ENCODE measurements at regions not wholly inside any gene's neighbourhood (a gene's known extent, or its start where the extent isn't known, plus 50 kb on each side); places are given as distances from the start of the nearest gene placed in this dataset.

- Histone ChIP-seq H3K9me3 (ENCODE audit: severe bottlenecking) (no peaks in the 10 kb centered on the region), H3K27me3 (ENCODE audit: insufficient read depth, low read depth, severe bottlenecking) (no peaks in the 10 kb centered on the region), H3K4me3 (ENCODE audit: low read depth, low read length) (no peak overlapping the region), H3K27ac (no peak overlapping the region), H3K36me3 (no peaks in the 10 kb centered on the region)
- no peak for TF ChIP-seq CTCF (IDR thresholded peaks at IDR 0.05; ENCODE audit: low read depth, low read length)
- DNase-seq, result no peak
Observed at GRCh38 chr20:60576236-60576635, 618.0 kb downstream of the CDH26 start.

DNA sequence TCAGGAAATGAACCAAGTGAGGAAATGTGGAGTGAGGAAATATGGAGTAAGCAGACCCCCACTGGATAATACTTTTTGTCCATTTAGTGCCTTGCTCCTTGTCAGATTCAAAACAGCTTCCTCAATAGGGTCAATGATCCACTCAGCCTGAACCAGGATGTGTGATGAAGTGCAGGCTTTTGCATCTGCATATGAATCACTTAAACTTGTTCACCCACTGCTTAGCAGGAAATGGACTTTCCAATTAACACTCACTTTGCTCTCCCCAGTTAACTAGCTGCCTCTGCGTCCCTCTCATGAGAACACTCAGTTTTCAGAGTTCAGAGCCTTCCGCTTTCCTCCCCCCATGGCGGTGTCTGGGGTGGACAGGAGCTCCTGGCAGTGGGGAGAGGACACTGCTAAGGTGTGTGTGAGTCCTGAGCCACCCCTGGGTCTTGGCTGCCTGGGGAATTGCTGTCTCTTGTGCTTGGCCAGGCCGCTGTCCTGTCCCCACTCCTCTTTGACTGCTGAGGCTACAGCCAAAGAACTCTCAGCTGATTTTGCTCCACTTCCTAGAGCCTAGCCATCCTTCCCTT, 621.8 kb downstream of the CDH26 start:
- DNase-seq, result no peak
- H3K36me3 ChIP-seq, result no peaks in the 10 kb centered on the region
- TF ChIP-seq CTCF (IDR thresholded peaks at IDR 0.05; ENCODE audit: low read depth, low read length), result no peak
- H3K4me3 ChIP-seq (ENCODE audit: low read depth, low read length), result no peak overlapping the region
- no peaks in the 10 kb centered on the region for H3K9me3 ChIP-seq (ENCODE audit: severe bottlenecking)
- H3K27me3 ChIP-seq (ENCODE audit: insufficient read depth, low read depth, severe bottlenecking), result no peaks in the 10 kb centered on the region
- no peak overlapping the region for H3K27ac ChIP-seq

GRCh38 chr20:60581606-60582115, 623.4 kb downstream of the CDH26 start:
- Histone ChIP-seq H3K27ac (no peak overlapping the region), H3K4me3 (ENCODE audit: low read depth, low read length) (no peak overlapping the region), H3K9me3 (ENCODE audit: severe bottlenecking) (no peaks in the 10 kb centered on the region), H3K27me3 (ENCODE audit: insufficient read depth, low read depth, severe bottlenecking) (no peaks in the 10 kb centered on the region), H3K36me3 (no peaks in the 10 kb centered on the region)
- no peak for DNase-seq
- TF ChIP-seq CTCF (IDR thresholded peaks at IDR 0.05; ENCODE audit: low read depth, low read length), result no peak

DNA sequence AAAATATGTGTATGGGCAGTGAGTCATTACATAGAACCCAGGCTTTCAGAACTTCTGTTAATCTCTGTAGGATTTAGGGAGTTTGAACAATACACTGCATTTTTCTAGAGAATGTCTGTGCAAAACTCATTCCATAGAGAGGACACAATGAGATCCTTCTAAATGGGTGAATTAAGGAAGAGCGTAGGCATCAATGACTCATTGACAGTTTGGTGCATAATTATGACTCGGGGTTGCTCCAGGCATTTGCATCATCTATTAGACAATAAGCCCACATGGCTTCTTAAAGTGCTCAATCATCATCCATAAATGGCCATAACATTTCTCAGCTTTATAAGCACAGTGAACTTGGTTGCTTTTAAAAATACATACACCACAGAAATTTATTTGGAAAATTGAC, 625.5 kb downstream of the CDH26 start:
- H3K9me3 ChIP-seq (ENCODE audit: severe bottlenecking), result no peaks in the 10 kb centered on the region
- DNase-seq, result no peak
- no peaks in the 10 kb centered on the region for H3K27me3 ChIP-seq (ENCODE audit: insufficient read depth, low read depth, severe bottlenecking)
- TF ChIP-seq CTCF (IDR thresholded peaks at IDR 0.05; ENCODE audit: low read depth, low read length), result no peak
- no peak overlapping the region for H3K27ac ChIP-seq
- H3K4me3 ChIP-seq (ENCODE audit: low read depth, low read length), result no peak overlapping the region
- no peaks in the 10 kb centered on the region for H3K36me3 ChIP-seq

DNA sequence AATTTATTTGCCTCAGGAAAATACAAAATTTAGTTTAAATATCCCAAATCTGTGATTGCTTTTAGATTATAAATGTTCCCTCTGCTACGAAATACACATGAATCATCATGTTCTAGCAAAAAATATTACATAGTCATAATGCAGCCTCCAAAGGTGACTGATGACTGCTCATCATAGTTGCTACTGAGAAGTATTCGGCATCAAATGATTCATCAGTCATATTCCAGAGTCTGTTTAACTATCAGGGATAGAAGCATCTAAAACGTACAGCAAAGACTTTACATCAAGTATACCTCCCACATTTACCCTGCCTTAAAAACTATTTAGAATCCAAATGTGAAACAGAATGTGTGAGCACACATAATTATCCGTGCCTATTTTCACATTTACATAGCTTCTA, 626.0 kb downstream of the CDH26 start:
- Histone ChIP-seq H3K36me3 (no peaks in the 10 kb centered on the region), H3K4me3 (ENCODE audit: low read depth, low read length) (no peak overlapping the region), H3K27ac (no peak overlapping the region), H3K27me3 (ENCODE audit: insufficient read depth, low read depth, severe bottlenecking) (no peaks in the 10 kb centered on the region), H3K9me3 (ENCODE audit: severe bottlenecking) (no peaks in the 10 kb centered on the region)
- DNase-seq, result no peak
- no peak for TF ChIP-seq CTCF (IDR thresholded peaks at IDR 0.05; ENCODE audit: low read depth, low read length)

- no peak for DNase-seq
- no peak for TF ChIP-seq CTCF (IDR thresholded peaks at IDR 0.05; ENCODE audit: low read depth, low read length)
- no peak overlapping the region for H3K4me3 ChIP-seq (ENCODE audit: low read depth, low read length)
- H3K27me3 ChIP-seq (ENCODE audit: insufficient read depth, low read depth, severe bottlenecking), result no peaks in the 10 kb centered on the region
- H3K9me3 ChIP-seq (ENCODE audit: severe bottlenecking), result no peaks in the 10 kb centered on the region
- H3K36me3 ChIP-seq, result no peaks in the 10 kb centered on the region
- H3K27ac ChIP-seq, result no peak overlapping the region
Observed at GRCh38 chr20:60585651-60586050, 627.4 kb downstream of the CDH26 start.

Data from WERI-Rb-1 (cell line).